IPS-NIHi7 (cell line): ENCODE measurements at regions not wholly inside any gene's neighbourhood (a gene's known extent, or its start where the extent isn't known, plus 50 kb on each side); places are given as distances from the start of the nearest gene placed in this dataset.

Experiments
- DNase-seq: peaks from one replicate; pipeline ENCODE4 v3.0.0; 2012; ENCODE audit warnings: mixed read lengths; ENCODE audit errors: extremely low spot score

- no peak for DNase-seq
Measured at GRCh38 chr2:105625632-105626031, 119.1 kb upstream of the NCK2 start.

DNA sequence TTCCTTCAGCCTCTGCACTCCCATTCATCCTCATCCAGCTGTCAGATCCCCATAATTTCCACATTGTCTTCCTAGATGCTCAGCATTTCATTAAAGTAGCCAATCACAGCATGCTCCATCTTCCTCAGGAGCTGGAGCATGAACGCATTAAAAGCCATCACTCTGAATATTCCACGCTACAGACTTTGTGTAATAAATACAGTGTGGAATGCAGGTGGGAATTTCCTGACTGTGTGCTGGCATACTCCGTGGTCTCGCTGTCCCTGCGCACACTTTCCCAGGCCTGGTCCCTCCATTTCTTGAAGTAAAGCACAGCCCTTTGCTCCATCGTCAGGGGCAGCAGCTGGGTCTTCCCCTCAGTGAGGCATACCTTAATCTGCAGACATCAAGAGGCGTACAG is 123.7 kb upstream of the NCK2 start:
- DNase-seq, result no peak

DNA sequence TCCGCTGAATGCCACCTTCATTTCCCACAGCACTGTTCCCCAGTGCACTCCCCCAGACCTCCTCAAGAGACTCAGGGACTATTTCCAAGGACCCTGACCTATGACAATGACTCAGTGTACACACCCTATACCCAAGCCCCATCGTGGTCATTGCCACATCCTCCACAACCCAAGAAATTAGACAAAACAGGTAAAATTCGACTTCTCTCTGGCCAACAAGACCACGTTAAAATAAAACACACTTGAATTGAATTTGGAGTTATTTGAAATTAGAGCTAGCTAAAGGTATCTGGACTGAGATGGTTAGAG is 126.4 kb upstream of the NCK2 start:
- no peak for DNase-seq

DNA sequence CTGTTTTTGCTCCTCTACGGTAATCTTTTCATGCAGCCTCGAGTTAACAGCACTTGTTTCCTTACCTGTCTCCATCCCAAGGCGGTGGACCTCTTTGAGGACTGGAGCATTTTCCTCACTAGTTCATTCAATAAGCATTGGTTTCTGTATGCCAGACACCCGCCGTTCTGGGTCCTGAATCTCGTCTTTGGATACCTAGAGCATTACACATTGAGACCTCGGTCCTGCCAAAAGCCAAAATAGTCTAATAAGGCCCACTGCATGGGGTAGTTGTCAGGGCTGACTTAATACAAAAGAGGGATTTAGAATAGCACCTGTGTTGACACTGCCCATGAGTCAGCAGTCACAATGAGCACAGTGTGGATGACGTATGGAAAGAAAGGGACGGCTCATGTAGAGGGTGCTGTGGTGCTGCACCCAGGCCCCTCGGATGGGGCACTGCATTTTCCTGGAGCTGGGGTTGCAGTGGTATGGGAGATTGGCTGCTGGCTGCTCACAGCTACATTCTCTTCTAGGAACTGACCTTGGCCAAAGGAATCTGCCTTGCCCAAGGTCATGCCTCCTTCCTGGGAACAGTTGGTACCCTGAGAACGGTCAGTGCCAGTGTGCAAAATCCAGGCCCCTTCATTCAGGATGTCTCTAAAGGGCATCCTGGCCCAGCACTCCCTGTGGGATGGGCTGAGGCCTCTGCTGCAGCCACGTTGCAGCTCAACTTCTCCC is 126.9 kb upstream of the NCK2 start:
- no peak for DNase-seq

GRCh38 chr2:105615305-105615704 is 129.4 kb upstream of the NCK2 start:
- no peak for DNase-seq

- no peak for DNase-seq
Measured at GRCh38 chr2:105611811-105612424, 132.8 kb upstream of the NCK2 start.

DNA sequence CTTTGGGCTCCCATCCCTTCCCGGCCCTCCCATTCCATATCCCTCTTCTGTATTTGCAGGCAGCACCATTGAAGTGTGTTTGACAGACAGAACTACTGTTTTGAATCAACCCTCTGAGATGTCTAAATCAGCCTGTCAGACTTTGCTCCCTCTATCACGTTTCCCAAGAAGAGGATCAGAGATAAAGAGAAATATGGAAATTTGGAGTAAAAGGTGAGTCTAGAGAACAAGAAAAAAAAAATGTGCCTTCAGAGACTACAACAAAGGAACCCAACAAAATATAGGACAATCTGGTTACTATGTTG is 133.4 kb upstream of the NCK2 start:
- no peak for DNase-seq

DNA sequence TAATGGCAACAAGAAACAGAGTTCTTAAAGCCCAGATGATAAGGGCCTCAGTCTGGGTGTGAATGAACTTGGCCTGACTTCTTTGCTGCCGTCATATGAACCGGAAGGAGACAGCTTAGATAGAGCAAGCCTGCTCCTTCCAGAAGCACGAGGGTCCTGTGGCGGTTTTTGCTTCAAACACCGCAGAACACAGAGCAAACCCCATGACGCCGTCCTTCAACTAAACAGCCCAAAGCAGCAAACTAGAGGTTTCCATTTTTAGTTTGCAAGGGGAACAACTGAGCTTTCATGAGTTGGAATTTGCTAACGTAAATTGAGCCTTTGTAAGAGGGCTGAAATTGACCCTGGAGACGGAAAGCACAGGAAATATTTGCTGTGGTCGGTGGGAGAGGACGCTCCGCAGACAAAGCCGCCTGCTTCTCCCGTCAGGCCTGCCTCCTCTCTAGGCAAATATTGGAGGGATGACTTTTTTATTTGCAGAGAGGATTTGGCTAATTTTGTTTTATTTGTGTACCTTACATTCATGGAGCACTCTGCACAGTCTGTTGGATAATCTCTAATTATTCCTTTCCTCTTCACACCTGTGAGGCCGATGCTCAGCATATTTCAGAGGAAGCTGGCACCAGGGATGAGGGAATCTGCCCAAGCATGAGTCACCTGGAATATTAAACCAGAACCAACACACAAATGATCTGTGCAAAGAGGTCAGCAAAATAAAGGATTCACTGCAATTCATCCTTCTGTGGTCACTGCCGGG is 134.0 kb upstream of the NCK2 start:
- DNase-seq, result no peak

- no peak for DNase-seq
Measured at GRCh38 chr2:105609746-105610402, 134.8 kb upstream of the NCK2 start.

DNA sequence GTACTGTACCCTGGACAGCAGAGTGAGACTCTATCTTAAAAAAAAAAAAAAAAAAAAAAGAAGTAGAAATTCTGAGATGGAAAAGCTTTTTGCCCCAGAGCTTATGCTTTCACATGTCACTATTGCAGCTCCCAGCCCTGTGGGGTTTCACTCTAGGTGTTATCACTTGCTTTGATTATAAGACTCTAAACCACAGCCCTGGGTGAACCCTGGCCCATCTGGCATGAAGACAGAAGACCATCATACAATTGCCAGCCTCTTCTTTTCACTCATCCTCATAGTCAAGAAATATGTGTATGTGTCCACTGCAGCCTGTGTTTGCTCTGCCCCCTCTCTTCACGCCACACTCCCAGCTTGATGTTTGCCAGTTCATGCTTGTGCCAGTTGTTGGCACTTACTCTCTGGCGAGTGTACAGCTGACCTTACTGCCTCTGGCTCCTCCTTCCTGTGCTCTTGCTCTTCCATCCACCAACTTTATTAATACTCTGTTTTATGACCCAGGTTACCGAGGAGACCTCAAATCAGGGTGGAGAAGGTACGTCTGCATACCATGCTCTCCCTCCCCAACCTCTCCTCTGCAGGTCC is 136.7 kb upstream of the NCK2 start:
- no peak for DNase-seq

DNA sequence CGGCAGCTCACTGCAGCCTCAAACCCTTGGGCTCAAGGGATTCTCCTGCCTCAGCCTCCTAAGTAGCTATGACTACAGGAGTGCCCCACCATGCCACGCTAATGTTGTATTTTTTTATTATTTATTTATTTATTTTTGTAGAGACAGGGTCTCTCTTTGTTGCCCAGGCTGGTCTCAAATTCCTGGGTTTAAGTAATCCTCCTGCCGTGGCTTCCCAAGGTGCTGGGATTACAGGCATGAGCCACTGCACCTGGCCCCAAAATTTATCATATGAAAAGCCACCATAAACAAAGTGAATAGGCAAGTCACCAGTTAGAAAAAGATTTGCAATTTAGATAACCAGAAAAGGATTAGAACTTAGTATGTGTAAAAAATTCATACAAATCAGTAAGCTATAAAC is 138.6 kb upstream of the NCK2 start:
- no peak for DNase-seq

DNA sequence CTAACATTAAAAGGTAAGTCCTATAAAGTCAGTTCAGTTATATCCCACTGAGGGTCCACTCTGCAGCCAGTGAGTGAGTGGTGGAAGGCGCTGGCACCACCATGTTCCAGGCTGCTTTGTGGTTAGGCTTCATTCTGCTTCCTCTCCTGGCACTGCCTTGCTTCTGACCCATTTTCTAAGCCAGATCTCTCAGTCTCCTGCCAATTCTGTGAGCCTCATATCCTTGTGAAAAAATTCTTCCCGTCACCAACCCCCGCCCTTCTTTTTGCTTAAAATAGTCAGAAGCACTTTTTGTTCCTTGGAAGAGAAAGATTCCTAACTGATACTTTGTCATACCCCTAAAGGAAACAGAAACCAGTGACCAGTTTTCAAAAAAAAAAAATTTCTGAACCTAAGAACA is 139.8 kb upstream of the NCK2 start:
- no peak for DNase-seq

GRCh38 chr2:105600949-105601794 is 143.5 kb upstream of the NCK2 start:
- DNase-seq, result no peak

- DNase-seq, result no peak
Measured at GRCh38 chr2:105600602-105600948, 144.1 kb upstream of the NCK2 start.

DNA sequence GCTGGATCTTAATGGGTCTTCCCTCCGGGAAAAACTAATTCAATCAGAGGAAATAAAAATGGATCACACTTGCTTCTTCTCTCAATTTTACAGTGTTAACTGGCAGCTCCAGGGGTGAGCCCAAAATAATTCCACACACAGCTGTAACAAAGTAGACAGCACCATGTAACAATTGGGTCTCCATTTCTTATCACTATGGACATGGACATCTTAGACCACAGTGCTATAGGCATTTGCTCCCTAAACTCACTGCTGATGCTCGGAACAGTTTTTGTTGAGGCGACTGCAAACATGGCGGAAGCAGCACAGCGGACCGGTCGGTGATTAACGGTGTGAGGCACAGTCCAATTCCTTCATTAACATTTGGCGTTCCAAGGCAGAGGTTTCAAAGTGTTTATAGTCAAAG is 144.7 kb upstream of the NCK2 start:
- DNase-seq, result no peak

DNA sequence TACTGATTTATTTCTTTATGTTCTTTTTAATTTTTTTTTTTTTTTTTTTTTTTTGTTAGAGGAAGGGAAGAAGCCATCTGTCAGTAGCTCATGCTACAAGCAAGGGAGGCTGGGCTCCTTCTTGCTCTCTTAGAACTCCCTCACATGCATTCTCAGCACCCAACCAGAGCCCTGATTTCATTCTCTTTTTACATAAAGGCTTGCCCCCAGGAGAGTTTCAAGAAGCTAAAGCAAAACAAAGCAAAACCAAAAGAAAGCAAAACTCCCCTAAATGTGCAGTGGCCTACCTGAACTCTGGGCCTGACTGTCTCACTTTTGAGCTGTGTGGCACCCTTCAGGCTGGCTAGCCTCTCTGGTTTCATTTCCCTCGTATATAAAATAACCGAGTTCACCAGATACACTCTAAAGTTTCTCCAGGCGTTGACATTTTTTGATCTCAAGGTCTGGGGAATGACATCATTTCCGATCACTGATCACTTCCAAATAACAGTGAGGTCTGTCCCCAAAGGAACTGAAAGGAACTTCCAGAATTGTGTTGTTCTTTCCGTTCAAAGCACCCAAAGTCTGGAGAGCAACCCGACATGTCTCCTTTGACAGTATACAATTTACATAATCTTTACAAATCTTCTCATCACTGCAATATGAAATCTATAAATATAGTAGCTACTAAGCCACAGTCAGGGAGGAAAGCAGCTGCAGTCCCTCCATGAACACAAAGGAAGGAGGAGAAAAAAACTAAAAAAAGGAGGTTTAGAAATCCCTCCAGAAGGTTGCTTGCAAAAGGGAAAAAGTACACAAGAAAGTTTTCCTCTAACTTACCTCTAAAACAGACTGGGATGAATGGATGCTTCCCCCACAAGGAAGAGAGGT is 145.6 kb upstream of the NCK2 start:
- DNase-seq, result no peak

- no peak for DNase-seq
Measured at GRCh38 chr2:105597806-105598803, 146.6 kb upstream of the NCK2 start.

DNA sequence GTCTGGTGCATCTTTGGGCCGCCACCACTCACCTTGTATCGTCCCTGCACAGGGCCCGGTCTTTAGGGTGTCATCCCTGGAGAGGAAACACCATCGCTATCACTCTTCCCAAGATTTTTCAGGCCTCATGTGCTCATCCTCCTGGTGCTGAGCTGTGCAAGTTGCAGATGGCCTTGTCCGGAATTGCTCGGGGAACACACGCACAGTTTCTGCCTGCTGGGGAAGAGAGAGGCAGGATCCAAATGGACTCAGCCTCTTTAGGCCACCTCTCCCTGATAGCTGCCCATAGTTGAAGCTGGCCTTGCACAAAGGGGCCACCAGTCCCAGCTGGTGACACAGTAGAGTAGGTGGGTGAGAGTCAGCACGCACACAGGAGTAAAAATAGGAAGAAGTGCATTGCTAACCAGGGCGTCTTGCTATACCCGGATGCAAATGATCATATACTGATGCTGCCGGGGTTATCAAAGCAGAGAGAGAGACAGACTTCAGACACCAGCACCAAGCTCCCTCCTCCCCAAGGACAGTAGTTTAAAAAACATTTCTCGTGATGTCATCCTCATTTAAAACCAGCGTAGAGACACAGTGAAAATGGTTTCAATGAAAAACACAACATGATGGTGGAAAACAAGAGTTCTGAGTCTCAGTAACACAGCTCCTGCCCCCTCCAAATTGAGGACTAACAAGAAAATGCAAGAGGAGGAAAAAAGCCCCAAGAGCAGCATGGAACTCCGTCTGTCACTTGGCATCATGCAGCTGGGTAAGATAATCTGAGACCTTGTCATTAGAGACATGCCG is 147.5 kb upstream of the NCK2 start:
- no peak for DNase-seq
